Memory B cell (primary cell): ENCODE measurements at regions not wholly inside any gene's neighbourhood (a gene's known extent, or its start where the extent isn't known, plus 50 kb on each side); places are given as distances from the start of the nearest gene placed in this dataset.

Experiments
- ATAC-seq: fragments of 150-1000 bp; cut with Tn5 transposase; 2 replicates; pipeline ENCODE4 v1.10.0; 2021; ENCODE audit warnings: low read depth, mild to moderate bottlenecking, moderate library complexity
- DNase-seq, 2 donors: peaks; one replicate each; pipeline ENCODE4 v3.0.0; 2022; ENCODE audit warnings: low spot score in 2 of 2
- H3K27ac Mint-ChIP-seq: one replicate; pipeline ENCODE4 v1.8.0; 2022; ENCODE audit warnings: mild to moderate bottlenecking, moderate library complexity, mixed read lengths
- H3K27me3 Mint-ChIP-seq: one replicate; pipeline ENCODE4 v1.8.0; 2022; ENCODE audit warnings: mixed read lengths
- H3K36me3 Mint-ChIP-seq: one replicate; pipeline ENCODE4 v1.8.0; 2022; ENCODE audit warnings: mild to moderate bottlenecking, mixed read lengths
- H3K4me1 Mint-ChIP-seq: one replicate; pipeline ENCODE4 v1.8.0; 2022; ENCODE audit warnings: mixed read lengths
- H3K4me3 Mint-ChIP-seq: one replicate; pipeline ENCODE4 v1.8.0; 2022; ENCODE audit warnings: mild to moderate bottlenecking, moderate library complexity, mixed read lengths
- H3K9me3 Mint-ChIP-seq: one replicate; pipeline ENCODE4 v1.8.0; 2022; ENCODE audit warnings: mixed read lengths

DNA sequence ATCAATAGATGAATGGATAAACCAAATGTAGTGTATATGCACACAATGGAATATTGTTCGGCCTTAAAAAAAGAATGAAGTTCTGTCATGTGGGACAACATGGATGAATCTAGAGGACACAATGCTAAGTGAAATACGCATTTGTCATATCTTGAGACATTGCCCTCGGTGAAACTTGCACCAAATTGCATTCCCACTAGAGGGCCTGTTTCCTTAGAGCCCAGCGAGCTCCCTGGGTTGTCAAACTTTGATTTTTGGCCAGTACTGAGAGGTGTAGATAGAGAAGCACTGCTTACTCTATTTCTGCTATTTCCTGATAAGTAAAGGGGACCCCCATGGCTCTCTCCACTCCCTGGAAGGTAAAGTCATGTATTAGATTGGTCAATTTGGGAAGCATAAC, 157.1 kb downstream of the GPAM start:
- DNase-seq (no peak), ATAC-seq (no peak)
- H3K36me3 Mint-ChIP-seq = no peaks in the 10 kb centered on the region
- H3K4me3 Mint-ChIP-seq = no peak overlapping the region
- peaks cover 1% of the 10 kb centered on the region for H3K27me3 Mint-ChIP-seq
- no peaks in the 10 kb centered on the region for H3K4me1 Mint-ChIP-seq
- peaks cover 5% of the 10 kb centered on the region for H3K9me3 Mint-ChIP-seq
- H3K27ac Mint-ChIP-seq = no peak overlapping the region

DNA sequence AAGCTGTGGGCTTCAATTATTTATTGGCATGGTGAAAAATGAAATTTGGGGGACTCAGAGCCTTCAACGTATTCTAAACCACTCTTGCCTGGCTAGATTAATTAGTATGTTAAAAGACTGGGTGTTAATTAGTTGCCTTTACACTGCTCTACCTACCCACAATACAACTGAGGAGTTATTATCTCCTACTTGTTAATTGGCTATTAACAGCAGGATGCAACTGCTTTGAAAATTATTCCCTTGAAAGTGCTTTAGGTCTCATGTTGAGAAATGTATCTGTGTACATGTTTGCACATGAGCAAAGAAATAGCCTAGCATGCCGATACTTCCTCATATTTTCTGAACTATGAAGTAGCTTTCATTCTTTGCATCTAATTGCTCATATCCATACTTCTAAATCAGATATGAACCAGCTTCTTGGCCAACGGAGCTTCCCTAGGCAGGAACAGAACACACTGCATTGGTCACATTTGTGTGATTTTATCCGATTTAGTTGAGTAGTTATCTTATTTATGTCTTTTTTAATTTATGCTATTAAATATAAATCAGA, 155.8 kb downstream of the GPAM start:
- H3K36me3 Mint-ChIP-seq = no peaks in the 10 kb centered on the region

DNA sequence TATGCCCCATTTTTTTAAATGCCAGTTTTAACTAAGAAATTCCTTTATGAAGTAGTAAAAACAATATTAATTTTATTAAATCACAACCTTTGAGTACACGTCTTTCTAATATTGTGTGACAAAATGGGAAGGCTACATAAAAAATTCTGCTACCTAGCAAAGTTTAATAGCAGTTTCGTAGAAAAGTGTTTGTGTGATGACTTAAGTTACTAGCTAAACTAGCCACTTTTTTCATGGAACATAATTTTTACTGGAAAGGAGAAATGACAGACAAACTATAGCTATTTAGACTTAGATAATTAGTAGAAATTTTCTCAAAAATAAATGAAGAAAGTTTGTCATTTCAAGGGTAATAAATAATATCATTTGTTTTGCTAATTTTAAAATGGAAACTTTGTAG, 153.1 kb downstream of the GPAM start:
- Mint-ChIP-seq H3K4me1 (no peaks in the 10 kb centered on the region), H3K27ac (no peak overlapping the region), H3K27me3 (peaks cover 1% of the 10 kb centered on the region), H3K4me3 (no peak overlapping the region), H3K9me3 (peaks cover 7% of the 10 kb centered on the region), H3K36me3 (no peaks in the 10 kb centered on the region)
- ATAC-seq = no peak
- no peak for DNase-seq

More for the DNA sequence above, 155.8 kb downstream of the GPAM start:
- Mint-ChIP-seq H3K4me3 (no peak overlapping the region), H3K27ac (no peak overlapping the region), H3K27me3 (peaks cover 1% of the 10 kb centered on the region), H3K9me3 (peaks cover 7% of the 10 kb centered on the region), H3K4me1 (no peaks in the 10 kb centered on the region)
- no peak for DNase-seq
- ATAC-seq = no peak

DNA sequence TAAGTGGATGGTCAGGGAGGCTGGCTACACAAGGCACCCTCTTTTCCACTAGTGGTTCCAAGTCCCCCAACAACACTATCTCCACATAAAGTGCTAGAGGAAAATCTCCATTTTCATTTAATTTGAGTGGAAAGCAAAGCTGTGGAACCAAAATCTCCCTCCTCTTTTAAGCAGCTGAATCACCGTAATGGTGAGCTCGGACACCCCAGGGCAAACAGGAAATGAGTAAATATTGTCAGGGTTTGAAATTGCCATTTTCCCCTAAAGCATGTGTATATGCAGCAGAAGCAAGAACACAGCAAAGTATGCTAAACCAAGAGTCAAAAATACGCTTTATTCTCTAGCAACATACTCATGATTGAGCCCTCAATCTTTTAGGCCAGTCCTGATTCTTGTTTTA, 143.7 kb downstream of the GPAM start:
- Mint-ChIP-seq H3K9me3 (peaks cover 4% of the 10 kb centered on the region), H3K27ac (no peak overlapping the region), H3K4me1 (no peaks in the 10 kb centered on the region), H3K4me3 (no peak overlapping the region), H3K27me3 (peaks cover 8% of the 10 kb centered on the region), H3K36me3 (no peaks in the 10 kb centered on the region)
- ATAC-seq (no peak), DNase-seq (no peak)

DNA sequence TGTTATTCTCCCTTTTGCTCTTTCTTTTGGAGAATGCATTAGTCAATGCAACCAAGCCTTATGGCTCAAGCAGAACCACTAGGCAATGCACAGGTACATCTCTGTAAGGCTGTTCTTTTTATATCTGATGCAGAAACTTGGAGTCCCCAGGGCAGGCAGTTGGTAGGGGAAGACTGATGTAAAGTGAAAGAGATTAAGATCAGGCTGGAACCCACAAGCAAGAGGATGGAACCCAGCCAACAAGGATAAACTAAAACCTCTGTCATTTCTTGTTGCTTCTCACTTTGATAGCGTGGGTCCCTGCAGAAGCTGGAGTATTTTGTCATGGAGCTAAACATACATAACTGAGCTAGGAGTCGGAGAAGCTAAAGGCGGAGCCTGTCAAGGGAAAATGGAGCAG, 142.9 kb downstream of the GPAM start:
- no peak for ATAC-seq
- Mint-ChIP-seq H3K27ac (no peak overlapping the region), H3K27me3 (peaks cover 8% of the 10 kb centered on the region), H3K36me3 (no peaks in the 10 kb centered on the region), H3K9me3 (peaks cover 4% of the 10 kb centered on the region), H3K4me1 (no peaks in the 10 kb centered on the region), H3K4me3 (no peak overlapping the region)
- DNase-seq = no peak

DNA sequence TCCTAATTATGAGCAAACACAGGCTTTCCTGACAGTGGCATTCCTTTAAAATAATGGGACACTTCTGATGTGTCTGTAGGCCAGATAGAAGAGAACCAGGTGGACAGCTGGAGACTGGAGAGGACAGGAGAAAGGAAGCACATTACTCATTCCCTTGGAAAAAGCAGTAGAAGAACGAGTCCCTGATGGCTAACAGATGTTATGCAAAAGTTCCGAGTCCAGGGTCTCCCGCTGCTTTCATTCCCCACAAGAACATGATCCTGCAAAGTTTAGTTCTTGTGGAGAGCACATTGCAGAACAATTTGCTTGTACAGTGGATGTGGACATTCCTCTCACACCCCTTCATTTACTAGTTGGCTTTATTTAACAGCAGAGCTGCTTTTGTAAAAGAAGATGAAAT, 137.6 kb downstream of the GPAM start:
- DNase-seq = no peak
- peaks cover 1% of the 10 kb centered on the region for H3K36me3 Mint-ChIP-seq
- peaks cover 1% of the 10 kb centered on the region for H3K9me3 Mint-ChIP-seq
- peaks cover 4% of the 10 kb centered on the region for H3K27me3 Mint-ChIP-seq
- H3K4me1 Mint-ChIP-seq = no peaks in the 10 kb centered on the region
- no peak overlapping the region for H3K4me3 Mint-ChIP-seq
- H3K27ac Mint-ChIP-seq = no peak overlapping the region
- ATAC-seq = no peak

DNA sequence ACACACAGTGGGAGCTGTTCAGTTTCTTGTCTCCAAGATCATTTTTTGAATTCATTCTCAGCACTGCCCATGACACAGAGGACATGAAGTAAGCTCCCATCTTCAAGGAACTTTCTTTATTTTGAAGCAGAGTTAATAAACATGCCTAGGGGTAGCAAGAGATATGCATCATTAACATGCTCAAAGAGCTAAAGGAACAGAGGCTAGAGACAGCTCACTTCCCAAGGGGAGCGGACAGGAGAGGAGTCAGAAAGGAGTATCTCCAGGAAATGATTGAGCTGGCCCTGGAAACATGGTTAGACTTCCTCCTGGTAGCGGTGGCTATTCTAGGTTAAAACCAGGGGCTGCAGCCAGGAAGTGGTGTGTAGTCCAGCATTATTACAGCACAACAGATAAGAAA, 135.9 kb downstream of the GPAM start:
- Mint-ChIP-seq H3K9me3 (no peaks in the 10 kb centered on the region), H3K27me3 (peaks cover 2% of the 10 kb centered on the region), H3K4me1 (no peaks in the 10 kb centered on the region), H3K27ac (no peak overlapping the region), H3K4me3 (no peak overlapping the region), H3K36me3 (peaks cover 1% of the 10 kb centered on the region)
- DNase-seq = no peak
- ATAC-seq = no peak

DNA sequence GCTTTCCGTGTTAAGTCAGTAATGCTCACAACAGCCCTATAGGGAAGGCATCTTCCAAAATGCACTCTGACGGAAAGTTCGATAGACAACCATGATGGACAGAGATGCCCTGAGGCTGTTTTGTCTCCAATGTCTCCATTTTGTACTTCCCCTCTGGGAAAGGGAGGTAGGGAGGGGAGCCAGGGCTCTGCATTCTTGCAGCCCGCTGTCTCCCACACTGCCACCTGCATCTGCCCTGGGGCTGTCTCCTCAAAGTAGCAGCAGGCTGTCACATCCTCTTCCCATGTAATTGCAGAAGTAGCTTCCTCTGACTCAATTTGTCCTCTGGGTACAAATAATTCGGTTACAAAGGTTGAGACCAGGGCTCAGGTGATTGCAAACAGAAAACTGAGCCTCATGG, 131.4 kb downstream of the GPAM start:
- no peaks in the 10 kb centered on the region for H3K9me3 Mint-ChIP-seq
- H3K27ac Mint-ChIP-seq = no peak overlapping the region
- H3K4me3 Mint-ChIP-seq = no peak overlapping the region
- ATAC-seq = no peak
- DNase-seq = no peak
- peaks cover 6% of the 10 kb centered on the region for H3K27me3 Mint-ChIP-seq
- no peaks in the 10 kb centered on the region for H3K36me3 Mint-ChIP-seq
- no peaks in the 10 kb centered on the region for H3K4me1 Mint-ChIP-seq

DNA sequence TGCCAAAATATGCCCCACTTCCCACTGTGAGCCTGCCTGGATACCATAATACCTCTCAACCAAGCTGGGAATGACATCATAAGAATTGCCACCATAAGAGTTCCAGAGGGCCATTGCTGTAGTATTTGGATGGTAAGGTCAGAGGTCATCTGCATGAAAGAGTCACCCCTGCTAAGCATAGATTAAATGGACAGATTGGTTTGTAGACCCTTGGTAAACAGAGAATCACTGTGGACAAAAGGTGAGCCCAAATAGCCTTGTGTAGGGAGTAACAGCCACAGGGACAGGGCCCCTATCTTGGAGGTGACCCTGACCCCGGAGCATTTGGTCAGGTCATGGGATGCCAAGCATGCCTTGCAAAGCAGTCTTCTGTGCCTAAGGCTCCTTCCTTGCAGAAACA, 129.7 kb downstream of the GPAM start:
- H3K4me3 Mint-ChIP-seq = no peak overlapping the region
- H3K4me1 Mint-ChIP-seq = no peaks in the 10 kb centered on the region
- no peaks in the 10 kb centered on the region for H3K36me3 Mint-ChIP-seq
- ATAC-seq = no peak
- no peaks in the 10 kb centered on the region for H3K9me3 Mint-ChIP-seq
- no peak for DNase-seq
- H3K27me3 Mint-ChIP-seq = peaks cover 6% of the 10 kb centered on the region
- no peak overlapping the region for H3K27ac Mint-ChIP-seq

DNA sequence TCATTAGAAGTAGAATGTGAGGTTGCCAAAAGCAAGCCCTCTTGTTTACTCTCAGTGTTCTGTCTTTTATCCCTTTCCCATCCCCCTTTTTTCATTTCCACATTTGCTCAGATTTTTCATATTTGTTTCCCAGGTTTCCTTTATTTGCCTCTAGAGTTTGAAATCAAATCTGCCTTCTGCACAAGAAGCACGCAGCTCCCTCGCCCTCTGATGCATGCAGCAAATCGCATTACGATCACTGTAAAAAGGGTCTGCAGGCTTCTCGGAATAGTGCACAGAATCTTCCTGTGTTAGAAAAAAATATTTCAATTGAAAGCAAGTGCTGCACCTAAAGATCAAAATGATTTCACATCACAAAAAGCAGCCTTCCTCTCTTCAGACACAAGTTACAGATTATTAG, 129.0 kb downstream of the GPAM start:
- DNase-seq (no peak), ATAC-seq (no peak)
- no peaks in the 10 kb centered on the region for H3K36me3 Mint-ChIP-seq
- H3K9me3 Mint-ChIP-seq = no peaks in the 10 kb centered on the region
- H3K27me3 Mint-ChIP-seq = peaks cover 6% of the 10 kb centered on the region
- H3K4me1 Mint-ChIP-seq = no peaks in the 10 kb centered on the region
- H3K27ac Mint-ChIP-seq = no peak overlapping the region
- no peak overlapping the region for H3K4me3 Mint-ChIP-seq

DNA sequence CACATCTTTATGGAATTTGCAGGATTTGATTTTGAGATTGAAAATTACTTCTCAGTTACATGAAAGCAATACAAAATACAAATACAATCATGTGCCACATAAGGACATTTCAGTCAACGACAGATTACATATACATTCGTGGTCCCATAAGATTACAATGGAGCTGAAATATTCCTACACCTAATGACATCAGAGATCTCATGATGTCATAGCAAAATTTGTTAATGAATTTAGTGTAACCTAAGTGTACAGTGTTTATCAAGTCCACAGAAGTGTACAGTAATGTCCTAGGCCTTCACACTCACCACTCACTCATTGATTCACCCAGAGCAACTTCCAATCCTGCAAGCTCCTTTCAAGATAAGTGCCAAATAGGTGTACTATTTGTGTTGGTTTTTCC, 126.5 kb downstream of the GPAM start:
- Mint-ChIP-seq H3K4me1 (no peaks in the 10 kb centered on the region), H3K36me3 (no peaks in the 10 kb centered on the region), H3K27me3 (peaks cover 6% of the 10 kb centered on the region), H3K27ac (no peak overlapping the region), H3K4me3 (no peak overlapping the region), H3K9me3 (no peaks in the 10 kb centered on the region)
- ATAC-seq = no peak
- no peak for DNase-seq

DNA sequence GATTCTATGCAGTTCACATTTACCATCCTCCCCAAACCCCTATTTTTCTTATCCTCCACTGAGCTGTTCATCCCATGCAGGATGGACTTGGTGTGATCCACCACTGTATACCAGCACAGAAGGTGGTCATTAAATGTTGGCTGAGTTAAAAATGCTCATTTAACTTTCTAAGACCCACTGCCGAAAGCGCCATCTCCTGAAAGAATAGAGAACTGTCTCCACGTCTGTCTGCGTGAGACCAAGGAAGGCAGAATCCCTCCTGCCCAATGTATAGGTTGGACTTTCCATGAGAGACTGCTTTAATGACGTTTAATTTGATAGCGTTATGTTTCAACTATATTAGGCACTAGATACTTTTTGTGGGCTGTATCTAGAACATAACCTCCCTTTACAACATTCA, 124.3 kb downstream of the GPAM start:
- ATAC-seq (no peak), DNase-seq (no peak)
- H3K36me3 Mint-ChIP-seq = no peaks in the 10 kb centered on the region
- no peak overlapping the region for H3K4me3 Mint-ChIP-seq
- no peaks in the 10 kb centered on the region for H3K9me3 Mint-ChIP-seq
- no peak overlapping the region for H3K27ac Mint-ChIP-seq
- no peaks in the 10 kb centered on the region for H3K4me1 Mint-ChIP-seq
- H3K27me3 Mint-ChIP-seq = peaks cover 6% of the 10 kb centered on the region

DNA sequence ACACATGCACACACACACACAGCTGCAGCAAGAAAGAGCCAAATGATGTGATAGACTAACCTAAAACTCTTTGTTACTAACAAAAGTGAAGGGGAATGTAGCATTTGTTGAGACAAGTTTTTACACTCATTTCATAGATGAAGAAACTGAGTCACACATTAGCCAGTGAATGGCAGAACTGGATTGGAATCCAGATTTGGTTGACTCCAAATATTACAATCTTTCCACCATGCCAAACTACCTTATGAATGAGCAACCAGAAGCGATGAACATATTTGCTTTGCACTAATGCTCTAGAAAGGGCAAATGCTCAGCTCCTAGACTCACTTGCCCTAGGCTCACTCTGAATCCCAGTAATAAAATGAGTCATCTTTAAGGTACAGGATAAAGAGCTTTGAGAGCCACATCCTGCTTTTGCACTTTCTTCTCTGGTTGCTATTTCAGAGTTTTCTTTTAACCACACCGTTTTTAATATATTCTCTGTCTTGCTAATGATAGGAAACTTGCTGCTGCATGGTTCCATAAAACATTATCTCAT, 111.9 kb downstream of the GPAM start:
- no peak for DNase-seq
- Mint-ChIP-seq H3K9me3 (no peaks in the 10 kb centered on the region), H3K27me3 (no peaks in the 10 kb centered on the region), H3K4me3 (no peak overlapping the region), H3K27ac (no peak overlapping the region), H3K4me1 (no peaks in the 10 kb centered on the region), H3K36me3 (no peaks in the 10 kb centered on the region)
- ATAC-seq = no peak

DNA sequence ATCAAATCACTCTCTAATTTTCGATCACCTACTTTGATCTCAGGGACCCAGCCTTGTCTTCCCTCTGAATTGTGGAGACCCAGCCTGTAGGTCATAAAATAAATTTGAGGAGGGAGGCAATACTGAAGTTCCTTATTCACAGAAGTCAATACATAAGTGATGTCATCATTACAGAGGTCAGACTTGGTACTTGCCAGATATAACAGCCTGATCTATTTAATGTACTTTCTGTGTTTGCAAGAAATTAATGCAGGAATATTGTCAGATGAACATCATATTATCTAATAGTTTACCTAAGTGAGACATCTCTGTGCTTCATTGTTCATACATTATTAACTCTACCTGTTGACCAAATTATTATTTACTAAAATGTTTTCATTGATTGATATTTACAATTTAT, 105.6 kb downstream of the GPAM start:
- Mint-ChIP-seq H3K36me3 (no peaks in the 10 kb centered on the region), H3K4me3 (no peak overlapping the region), H3K27ac (no peak overlapping the region), H3K27me3 (no peaks in the 10 kb centered on the region), H3K4me1 (no peaks in the 10 kb centered on the region), H3K9me3 (no peaks in the 10 kb centered on the region)
- ATAC-seq (no peak), DNase-seq (no peak)

DNA sequence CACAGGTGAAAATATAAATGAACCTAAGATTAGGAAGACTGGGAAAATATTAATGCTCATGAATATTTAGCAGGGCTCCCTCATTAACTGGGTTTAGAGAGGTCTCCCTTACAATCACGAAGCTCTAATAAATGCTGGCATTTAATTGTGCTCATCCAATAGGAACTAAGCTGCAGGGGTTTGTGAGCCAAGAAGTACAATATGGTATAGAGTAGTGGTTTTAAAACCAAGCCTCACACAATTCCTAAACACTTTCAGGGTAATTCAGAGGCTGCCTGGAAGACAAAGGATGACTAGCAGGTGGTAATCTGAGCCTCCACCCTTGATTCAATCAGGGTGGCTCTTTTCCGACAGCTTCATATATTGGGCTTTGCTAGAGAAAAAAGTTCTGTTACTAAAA, 103.3 kb downstream of the GPAM start:
- no peaks in the 10 kb centered on the region for H3K36me3 Mint-ChIP-seq
- DNase-seq (no peak), ATAC-seq (no peak)
- peaks cover 1% of the 10 kb centered on the region for H3K27me3 Mint-ChIP-seq
- H3K27ac Mint-ChIP-seq = no peak overlapping the region
- no peak overlapping the region for H3K4me3 Mint-ChIP-seq
- no peaks in the 10 kb centered on the region for H3K4me1 Mint-ChIP-seq
- no peaks in the 10 kb centered on the region for H3K9me3 Mint-ChIP-seq
